ENCODE measurements at regions not wholly inside any gene's neighbourhood (a gene's known extent, or its start where the extent isn't known, plus 50 kb on each side); places are given as distances from the start of the nearest gene placed in this dataset.

DNA sequence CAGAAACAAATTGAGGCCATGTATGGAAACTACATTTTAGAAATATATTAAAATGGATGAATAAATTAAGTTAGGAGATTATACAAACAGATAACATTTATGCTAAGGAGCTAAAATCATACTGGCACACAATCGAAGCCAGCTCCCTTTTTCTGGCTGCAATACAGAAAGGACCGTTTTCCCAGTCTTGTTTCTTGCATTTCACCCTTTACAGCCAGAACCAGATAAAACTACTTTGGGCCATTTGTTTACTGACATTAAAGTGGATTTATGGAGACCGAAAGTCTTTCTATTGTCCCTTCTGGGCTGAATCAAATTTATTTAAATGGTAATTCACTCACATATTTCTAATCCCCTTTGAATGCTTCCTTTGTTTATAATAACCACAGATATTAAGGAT, 50.1 kb upstream of the CNTN3 start:
- DNase-seq: no peak
